8988T (cell line): ENCODE measurements at regions not wholly inside any gene's neighbourhood (a gene's known extent, or its start where the extent isn't known, plus 50 kb on each side); places are given as distances from the start of the nearest gene placed in this dataset.

ENCODE experiments used
- DNase-seq: peaks from one replicate; pipeline ENCODE4 v3.0.0; 2011

DNA sequence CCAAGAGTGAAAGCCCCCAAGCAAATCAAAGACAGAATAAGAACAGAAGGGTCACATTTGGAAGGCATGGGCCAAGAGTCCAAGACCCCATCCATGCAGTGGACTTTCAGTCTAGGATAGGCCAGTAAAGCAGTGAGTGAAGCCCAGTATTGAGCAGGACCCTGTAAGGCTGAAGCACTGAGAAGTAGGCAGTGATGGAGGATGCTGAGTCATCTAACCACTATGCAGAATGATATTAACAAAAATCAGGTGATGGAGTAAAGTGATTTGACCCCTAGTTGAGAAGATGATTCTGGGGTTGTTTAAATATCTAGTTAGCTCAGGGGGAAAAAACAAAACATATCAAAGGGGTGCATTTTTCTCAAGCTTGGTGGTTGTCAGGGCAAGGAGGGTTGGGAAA is 308.7 kb upstream of the PLXNA2 start:
- no peak for DNase-seq

DNA sequence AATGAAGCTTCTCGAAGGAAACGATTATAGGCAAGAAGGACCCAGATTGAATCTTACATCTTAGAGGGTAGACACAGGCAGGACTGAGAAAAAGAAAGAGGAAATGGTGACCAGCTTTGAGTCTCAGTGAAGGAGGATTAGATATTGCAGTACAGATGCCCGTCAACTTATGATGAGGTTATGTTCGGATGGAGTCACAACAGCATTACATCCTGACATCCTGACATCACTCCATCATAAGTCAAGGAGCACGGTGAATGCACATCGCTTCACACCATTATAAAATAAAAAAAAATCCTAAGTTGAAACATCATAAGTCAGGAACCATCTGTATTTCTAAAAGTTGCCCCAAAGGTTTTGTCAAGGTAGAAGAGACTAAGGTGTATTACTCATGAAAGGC is 312.3 kb upstream of the PLXNA2 start:
- no peak for DNase-seq

DNA sequence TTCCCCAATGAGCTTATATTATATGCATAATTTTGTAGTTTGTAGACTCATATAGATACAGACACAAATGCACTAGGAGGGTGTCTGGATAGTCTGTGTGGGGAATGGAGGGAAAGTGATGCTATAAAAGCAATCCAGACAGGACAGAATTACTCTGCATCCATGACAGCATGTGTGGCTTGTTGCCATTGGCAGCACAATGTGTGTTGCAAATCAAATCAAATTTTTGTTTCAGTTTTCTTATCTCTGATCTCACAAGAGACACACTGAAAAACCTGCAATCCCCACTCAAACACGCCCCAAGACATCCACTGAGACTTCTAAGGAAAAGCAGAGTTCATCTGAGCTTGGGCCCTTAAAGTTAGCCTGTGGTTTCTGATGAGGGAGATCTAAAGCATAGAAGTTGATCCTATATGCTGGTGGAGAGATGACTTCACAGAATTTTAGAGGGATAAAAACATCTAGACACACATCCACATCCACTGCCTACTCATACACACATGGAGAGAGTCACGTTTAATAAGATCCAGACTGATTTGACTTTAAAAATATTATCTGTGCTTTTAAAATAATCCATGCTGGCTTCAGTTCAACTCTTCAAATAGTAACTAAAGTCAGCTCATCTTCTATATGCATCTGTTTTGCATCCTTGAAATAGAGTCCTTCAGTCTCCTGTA is 313.0 kb upstream of the PLXNA2 start:
- DNase-seq = no peak

DNA sequence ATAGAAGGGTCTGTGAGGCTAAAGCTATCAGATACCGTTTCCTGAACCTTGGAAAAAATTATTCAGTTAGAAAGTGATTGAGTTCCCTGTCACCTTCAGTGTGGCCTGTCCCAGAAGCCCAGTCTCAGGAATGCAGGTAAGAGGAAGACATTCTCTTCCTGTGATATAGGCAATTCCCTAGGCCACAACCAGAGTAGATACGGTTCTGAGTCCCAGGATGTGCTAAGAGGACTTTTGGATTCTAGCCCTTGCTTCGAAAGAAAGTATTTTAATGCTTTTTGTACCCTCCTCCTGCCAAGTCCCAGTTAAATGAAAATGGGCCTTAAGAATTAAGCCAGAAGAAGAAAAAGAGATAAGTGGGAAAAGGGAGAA is 313.5 kb upstream of the PLXNA2 start:
- DNase-seq = no peak

DNA sequence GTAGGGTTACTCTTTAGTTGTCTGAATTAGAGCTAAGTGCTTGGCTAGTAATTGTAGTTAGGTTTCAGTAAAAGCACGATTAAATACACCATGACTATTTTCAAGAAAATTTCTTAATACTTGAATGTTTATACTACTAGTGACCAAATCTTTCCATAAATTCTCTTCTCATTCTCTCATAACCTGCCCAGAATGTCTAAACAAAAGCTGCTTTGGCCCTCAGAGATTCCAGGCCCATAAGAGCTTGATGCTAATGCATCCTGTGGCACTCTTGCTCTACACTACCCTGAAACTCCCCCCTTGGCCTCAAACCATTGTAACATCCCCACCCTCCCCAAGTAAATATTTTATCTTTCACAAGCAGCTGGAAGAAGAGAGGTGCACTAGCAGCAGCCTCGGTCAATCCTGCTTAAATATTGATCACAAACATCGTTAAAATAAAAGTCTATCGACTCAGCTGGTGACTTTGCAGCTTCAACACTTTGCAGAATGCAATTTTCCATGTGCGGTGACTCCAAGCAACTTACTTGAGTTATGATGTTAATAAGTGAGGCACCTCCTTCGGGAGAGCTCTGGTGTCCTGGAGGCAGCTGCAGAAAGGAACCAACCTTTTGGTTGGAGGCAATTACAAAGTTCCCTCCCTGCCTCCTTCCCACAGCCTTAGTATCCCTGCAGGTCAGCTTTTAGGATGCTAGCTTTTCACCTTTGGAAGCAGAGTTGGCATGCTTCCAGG is 315.6 kb upstream of the PLXNA2 start:
- no peak for DNase-seq

DNA sequence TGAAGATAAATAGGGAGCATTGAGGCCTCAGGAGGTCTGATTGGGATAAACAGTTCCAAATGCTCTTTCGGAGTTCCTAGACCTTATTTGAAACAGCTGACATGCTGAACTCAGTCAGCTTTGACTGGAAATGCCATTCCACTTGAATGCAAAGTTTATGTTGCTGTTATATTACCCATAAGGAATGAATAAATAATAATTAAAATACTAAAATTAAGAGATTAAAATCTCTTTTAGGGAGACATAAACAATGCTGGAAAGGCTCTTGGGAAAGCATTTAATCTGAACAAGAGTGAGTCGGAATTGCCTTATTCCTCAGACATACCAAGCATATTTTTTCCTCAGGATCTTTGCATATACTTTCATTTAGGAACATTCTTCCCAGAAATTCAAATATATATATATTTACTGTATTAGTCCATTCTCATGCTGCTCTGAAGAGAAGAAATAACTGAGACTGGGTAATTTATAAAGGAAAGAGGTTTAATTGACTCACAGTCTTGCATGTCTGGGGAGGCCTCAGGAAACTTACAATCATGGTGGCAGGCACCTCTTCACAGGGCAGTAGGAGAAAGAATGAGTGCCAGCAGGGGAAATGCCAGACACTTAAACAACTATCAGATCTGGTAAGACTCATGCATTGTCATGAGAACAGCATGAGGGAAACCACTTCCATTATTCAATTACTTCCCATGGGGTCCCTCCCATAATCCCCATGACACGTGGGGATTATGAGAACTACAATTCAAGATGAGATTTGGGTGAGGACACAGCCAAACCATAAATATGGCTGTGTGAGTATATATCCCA is 318.2 kb upstream of the PLXNA2 start:
- no peak for DNase-seq

DNA sequence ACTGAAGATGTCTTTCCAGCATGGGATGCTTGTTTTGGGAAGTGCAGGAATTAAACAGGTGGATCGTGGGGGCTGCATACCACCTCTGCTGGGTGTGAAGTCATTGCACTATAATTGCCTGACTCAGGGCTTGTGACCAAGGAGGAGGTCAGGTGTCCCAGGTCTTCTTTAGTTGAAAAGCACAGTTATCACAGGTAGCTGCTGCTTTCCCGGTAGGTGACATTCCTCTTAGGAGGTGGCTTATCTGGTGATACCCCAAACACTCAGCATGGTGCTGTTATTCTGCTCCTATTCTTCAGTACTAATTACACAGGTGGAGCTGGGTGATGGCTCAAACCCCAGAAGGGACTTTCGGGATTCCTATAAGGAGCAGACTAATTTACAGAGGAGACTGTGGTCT is 320.3 kb upstream of the PLXNA2 start:
- DNase-seq = no peak

DNA sequence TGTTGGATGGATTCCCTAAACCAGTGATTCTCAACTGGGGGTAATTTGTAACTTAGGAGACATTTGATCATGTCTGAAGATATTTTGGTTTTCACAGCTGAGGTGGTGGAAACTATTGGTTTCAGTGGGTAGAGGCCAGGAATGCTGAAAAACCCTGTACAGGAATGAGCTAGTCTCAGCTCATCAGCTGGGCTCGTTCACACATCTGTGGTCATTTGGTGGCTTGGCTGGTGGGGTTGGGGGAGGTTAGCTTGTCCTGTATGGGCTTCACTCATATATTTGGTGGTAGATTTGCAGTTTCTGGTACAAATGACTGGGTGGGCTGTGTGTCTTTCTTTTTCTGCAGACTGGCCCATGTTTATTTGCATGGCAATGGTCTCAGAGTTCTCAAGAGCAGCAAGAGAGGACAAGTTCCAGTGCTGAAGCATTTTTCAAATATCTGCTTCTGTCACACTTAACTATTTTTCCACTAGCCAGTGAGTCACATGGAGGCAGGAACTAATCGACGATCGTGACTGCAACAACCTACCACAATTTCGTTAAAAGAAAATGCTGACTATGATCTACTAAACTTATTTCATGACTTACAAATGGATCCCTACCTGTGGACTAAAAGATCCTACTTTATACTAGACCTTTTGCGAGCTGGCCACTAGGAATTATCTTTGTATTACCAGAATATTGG is 321.7 kb upstream of the PLXNA2 start:
- DNase-seq = no peak

DNA sequence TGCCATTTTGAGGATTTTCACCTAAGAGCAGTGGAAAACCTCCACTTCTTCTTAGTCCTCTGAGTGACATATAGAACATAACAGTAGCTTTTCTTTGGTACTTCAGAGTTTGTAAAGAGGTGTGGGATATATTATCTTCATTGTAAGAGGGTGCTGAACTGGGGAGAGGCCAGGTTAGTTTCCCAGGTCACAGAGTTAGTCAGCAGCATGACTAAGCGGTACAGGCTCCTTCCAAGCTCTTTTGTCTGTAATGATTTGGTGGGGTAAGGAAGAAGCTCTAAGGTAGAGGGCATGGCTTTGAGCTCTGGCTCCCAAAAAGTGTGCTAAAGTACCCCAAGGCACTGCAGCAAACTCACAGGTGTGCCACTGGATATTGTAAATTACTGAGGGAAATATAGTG is 325.0 kb upstream of the PLXNA2 start:
- no peak for DNase-seq

DNA sequence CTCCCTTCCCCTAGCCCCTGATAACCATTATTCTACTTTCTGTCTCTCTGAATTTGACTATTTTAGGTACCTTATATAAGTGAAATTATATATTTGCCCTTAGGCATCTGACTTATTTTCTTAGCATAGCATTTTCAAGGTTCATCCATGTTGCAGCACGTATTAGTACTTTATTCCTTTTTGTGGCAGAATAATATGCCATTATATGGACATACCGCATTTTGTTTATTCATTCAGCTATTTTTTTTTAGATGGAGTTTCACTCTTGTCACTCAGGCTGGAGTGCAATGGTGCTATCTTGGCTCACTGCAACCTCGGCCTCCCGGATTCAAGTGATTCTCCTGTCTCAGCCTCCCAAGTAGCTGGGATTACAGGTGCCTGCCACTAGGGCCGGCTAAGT is 326.2 kb upstream of the PLXNA2 start:
- no peak for DNase-seq

DNA sequence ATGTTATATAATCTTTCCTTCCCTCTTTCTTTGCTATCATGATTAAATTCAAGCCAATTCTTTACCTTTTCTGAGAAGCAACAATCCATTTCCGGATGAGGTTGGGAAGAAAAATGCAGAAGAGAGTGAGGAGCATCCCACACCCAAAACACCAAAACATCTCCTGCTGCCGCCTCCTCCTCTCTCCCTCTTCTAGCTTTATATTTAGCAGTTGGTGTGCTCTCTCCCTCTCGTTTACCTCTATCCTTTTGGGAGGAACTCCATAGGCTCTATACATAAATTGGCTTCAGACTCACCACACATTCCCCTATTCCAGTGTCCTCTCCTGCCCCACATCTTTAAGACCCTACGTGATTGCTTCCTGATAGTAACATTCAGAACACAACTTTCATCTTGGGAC is 332.2 kb upstream of the PLXNA2 start:
- DNase-seq = no peak

DNA sequence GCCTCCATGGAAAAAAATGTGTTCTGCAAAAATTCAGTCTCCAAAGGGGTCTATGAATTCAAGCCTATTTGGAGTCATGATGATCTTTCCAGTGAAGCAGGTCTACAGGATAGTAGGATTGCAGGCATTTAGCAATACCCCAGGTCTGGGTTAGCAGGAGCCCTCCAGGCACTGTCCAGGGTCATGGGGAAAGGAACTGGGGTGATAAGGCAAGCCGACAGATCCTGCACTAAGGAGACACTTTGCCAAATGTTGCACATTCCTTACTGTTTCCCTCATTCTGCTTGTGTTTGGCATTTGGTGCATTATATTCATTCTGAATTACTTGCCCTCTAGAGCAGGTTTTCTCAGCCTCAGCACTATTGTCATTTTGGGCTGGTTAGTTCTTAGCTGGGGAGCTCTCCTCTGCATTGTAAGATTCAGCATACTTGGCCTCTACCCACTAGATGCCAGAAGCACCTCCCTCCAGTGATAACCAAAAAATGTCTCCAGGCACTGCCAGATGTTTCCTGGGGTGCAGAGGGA is 333.3 kb upstream of the PLXNA2 start:
- no peak for DNase-seq

DNA sequence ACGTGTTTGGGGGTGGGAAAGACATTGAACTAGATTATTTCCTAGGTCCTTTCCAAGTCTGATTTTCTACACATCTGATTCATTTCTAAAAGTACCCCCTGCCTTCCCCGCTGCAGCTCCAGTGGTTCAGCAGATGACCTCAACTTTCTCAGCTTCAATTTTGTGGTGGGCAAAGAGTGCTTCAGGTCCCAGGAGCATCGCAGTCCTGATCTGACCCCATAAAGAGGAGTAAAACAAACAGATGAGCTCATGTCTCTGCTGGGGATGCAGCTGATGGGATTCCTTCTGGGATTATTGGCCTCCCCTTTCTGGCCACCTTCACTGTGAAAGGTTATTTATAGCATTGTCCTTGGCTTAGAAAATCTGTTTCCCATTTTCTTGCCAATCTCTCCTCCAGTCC is 337.0 kb upstream of the PLXNA2 start:
- DNase-seq = no peak

DNA sequence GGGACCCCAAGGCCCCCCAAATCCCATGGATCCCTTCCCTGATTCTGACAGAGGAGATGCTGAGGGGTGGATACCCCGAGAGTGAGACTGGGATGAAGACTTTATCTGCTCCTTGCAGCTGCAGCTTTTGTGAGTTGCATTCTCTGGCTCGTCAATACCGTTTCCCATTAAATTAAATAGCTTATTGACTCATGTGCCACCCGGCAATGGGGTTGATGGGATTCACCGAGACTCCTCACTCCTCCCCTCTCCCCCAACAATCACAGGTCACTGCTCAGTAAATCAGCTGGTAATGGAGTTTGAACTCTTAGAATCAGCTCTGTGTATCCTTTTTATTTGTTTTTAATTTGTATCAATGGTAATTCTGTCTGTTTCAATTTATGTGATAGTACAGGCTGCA is 337.5 kb upstream of the PLXNA2 start:
- no peak for DNase-seq

DNA sequence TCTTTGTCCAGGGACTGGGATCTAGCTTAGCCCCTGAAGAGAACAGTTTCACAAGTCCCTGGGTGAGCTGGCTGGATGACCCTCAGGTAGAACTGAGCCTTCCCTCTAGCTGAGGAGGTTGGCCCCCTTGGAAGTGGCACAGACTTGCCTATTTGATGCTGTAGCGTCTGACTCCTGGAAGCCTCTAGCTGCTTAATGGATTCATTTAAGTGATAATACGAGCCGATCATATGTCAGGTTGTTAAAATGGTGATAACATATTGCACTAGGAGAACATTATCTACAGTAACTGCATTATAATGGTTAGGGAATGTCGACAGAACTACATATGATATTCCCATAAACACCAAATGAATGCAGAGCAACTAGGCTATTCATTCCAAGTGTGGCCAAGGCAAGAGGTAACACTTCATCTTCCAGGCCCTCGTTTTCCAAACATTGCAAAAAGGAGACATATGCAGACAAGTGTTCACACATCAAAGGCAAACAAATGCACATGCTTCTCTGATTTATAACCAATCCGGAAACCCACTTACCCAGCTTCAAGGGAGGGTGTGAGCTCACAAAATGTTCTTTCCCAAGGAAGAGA is 340.1 kb upstream of the PLXNA2 start:
- no peak for DNase-seq

DNA sequence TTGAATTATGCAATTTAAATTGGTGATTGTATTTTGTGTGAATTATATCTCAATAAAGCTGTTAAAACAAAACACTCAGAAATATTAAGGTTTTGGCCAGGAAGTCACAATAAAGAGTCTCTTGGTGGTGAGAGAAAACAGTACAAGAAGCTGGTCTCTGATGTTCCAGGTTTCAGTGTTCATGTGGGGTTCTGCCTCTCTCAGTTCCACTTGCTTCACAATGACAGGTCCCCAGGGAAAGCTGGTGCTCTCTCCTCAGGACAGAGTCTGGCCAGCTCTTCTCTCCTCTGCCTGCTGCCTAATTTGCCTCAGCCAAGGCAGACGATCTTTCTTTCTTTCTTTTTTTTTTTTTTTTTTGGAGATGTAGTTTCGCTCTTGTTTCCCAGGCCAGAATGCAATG is 342.9 kb upstream of the PLXNA2 start:
- DNase-seq = no peak

DNA sequence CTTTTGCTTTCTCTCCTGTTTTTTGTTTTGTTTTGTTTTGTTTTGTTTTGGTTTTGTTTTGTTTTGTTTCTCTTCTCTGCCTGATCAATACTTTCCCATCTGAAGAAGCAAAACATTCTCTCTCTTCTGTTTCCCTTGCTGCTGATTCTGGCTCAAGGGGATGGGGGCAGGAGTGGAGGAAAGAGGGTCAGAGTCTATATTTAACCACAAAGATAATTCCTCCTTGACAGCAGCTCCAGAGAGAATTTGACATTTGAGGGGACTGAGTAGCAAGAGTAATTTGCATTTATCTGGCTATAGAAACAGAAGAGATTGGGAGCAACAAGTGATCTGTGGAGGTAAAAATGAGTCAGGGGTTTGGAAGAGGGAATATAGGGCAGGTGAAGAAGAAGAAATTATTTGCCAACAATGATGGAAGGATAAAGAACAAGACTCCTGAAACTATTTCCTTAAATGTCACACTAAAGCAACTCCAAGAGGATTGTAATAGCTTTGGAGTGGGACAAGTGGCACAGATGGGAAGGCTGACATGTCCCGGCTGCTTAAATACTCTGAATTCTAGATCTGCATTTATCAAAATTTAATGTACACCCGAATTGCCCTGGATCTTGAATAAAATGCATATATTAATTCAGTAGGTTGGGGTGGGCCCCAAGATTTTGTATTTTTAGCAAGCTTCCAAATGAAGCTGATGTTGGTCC is 349.3 kb upstream of the PLXNA2 start:
- no peak for DNase-seq

DNA sequence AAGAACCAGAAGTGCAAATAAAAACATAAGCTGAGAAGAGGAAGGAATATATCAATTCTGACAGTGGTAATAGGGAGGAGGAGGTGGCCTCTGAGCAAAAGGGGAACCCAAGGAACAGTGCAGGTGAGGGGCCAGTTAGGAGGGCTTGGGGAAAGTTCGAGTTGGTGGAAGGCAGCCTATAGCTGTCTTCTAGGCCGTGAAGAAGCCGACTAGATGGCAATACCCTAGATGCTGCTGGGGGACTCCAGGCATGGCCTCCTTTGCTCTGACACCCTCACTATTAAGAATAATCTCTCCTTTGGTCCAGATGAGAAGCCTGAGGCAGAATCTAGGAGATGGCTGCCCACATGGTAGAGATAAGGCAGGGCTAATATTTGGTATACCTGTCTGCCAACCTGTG is 351.1 kb upstream of the PLXNA2 start:
- no peak for DNase-seq

DNA sequence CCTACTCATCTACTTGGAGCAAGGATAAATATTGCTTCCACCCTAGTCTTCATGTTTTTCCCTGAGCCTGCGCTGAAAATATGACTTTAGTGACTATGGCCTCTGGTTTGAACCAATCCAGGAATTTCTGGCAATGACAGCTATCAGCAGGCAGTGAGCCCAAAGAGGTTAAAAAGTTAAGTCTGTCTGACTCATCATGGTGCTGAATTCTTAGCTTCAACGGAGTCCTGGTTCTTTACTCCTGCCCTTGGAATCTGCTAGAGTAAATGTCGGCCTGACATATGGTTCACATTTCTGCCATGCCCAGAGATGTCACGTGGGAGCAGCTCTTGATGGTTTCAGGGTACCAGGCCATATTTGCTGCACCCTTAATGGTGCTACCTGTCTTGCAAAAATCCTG is 351.6 kb upstream of the PLXNA2 start:
- DNase-seq = no peak

DNA sequence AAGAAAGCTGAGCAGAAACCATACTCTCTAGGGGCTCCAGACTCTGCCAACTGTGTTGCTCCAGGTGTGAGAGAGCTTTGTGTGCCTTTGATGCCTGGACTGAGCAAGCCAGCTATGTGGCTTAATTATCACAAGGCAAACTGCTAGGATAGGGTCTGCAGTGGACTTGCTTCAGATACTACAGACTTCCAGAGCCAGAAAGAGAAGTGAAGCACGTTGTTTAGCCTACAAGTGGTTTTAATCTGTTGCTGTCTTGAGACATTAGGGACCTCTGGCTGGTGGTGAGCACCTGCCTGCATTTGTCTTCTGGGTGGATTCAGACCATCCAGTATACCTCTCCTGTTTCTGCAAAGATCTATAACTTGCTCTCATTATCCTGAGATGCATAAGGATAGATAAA is 353.4 kb upstream of the PLXNA2 start:
- DNase-seq = no peak

DNA sequence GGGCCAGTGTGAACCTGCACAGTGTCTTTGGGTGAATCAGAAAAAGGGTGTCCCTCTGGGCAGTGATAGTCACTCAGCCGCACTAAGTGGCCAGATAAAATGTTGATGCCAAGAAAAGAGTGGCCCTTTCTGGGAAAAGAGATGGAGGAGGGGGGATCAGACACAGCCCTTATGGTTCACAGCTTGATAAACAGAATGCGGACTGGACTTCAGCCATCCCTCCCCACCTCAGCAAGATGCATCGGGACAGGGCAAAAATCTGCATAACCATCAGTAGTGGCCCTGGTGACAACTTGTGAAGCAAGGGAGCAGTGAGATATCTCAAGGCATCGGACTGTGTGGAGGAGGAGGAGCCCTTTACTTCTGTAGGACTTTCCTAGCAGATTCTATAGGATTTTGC is 353.8 kb upstream of the PLXNA2 start:
- DNase-seq = no peak

DNA sequence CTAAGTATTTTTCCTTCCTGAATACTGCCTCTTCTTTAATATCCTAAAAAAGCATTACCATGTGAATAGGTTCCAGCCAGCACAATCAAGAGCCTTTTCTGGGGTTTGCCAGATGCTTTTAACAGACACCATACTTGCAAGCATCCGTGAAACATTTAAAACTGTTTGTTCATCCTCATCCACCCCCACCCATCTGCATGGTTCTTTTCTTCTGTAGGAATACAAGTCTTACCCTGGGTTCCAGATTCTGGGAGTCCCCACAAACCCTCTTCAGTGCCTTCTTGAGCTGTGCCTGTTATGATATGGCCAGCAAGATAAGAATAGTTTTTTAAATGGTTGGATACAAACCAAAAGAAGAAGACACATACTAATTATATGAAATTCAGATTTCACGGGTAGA is 354.9 kb upstream of the PLXNA2 start:
- no peak for DNase-seq
